HG03565 (cell line): ENCODE measurements at regions not wholly inside any gene's neighbourhood (a gene's known extent, or its start where the extent isn't known, plus 50 kb on each side); places are given as distances from the start of the nearest gene placed in this dataset.

Experiments used
- ATAC-seq: cut with Tn5 transposase; IDR thresholded peaks from one replicate; pipeline ENCODE4 v1.9.1; 2021; ENCODE audit warnings: mild to moderate bottlenecking, moderate library complexity; ENCODE audit not compliant: unreplicated experiment

DNA sequence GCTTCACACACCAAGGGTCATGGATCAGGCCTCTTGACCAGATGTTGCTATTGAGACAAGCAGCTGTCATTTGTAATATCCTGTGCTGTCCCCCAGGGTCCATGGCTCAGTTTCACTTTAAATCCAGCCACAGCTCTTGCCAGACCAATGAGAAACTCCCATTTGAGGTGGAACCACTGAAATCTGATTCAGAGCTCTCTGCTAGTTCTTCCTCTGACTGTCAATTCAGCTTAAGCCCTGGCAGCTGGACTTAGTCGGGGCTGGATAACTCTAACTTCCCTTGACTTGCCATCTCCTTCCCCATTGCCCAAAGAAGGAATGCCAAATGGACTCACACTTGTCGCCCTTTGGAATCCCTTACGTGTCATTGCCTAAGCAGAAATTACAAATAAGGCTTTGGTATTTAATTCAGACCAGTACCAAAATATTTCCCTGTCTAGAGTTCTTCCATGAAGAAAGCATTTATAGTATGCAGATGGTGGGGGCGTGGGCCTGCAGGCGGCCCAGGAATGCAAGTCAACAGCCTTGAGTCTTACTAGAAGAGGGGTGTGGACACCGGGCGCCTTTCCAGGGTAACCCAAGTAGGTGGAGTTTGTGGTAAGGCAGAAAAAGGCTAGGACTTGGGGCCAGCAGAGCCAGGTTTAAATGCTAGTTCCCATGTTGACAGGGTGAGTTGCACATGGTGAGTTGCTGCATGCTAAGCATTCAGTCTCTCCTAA lies 96.9 kb upstream of the TMPO start:
- ATAC-seq, result peak; percentile 63

DNA sequence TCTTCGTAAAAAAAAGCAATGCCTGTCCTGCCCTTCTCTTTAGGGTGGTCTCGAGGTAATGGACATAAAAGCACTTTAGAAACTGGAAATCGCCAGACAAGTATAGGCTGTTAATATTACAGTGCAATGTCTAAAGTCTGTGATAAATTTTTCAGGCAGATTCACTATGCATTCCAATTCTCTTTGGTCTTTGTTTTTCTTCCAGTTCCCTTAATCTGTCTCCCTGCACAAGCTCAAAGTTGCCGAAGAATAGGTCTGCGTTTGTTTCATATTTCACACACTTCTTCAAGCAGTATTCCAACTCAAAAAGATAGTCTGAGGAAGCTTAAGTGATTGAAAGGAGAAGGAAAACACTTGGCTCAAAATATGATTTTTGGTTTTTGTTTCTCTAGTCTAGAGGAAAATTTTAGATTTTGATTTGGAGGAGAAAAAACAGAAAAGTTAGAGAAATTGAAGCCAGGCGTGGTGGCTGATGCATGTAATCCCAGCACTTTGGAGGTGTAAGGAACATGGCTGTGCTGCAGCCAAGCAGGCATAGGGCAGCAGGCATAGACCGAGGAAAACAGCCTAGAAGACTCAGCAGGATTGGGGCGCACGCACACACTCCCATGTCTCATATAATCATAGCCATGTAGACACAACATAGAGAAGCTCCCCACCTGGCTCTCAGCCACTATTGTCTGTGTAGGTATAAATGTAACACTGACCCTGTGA lies 96.2 kb upstream of the TMPO start:
- ATAC-seq, result no peak

GRCh38 chr12:98419795-98420404 lies 95.5 kb upstream of the TMPO start:
- ATAC-seq, result no peak

DNA sequence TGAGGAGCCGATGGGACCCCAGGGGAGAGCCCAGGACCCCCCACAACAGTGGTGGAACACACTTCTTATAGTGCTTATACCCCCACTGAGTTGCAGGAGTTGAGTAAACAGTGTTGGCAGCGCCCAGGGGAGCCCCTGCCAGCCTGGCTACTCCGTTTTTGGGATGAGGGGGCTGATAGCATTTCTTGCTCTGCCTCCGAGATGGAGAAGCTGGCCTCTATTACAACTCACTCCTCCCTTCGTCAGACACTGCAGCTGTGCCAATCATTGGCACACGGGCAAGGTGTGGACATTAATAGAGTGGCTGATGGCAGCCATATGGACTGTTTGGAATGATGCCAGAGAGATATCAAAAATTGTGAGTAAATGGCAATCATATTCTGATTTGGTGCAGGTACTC lies 94.9 kb upstream of the TMPO start:
- no peak for ATAC-seq

DNA sequence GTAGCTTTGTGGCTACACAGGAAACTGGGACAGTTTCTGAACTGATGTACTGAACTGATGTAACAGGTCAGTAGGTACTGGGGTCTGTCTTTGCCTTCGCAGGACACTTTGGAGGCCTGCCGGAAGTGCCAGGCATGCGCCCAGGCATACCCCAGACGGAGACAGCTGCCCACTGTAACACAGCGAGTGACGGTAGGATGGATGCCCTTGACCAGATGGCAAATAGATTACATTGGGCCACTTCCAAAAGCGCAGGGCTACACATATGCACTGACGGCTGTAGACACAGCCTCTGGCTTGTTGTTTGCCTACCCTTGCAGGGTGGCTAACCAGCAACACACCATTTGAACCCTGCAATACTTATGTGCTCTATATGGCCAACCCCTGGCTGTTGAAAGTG lies 94.1 kb upstream of the TMPO start:
- no peak for ATAC-seq

- no peak for ATAC-seq
Measured at GRCh38 chr12:98422359-98422758, 93.0 kb upstream of the TMPO start.

DNA sequence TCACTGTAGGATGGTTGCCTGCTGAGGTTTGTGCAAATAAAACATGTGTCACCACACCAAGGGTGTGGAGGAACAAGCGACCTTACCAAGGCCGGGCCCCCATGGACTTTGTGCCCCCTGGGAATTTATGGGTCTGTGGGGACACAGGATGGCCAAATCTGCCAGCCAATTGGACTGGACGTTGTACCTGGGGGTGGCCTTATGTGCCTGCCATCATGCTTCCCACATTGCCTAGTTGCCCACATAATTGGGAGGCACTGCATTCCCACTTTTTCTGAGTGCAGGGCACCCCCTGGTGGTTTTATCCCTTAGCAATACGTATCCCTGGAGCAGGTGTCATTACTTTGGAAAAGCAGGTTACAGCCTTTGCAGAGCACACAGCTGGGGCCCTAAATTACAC lies 92.6 kb upstream of the TMPO start:
- ATAC-seq, result no peak

- ATAC-seq, result no peak
Measured at GRCh38 chr12:98423963-98424362, 91.4 kb upstream of the TMPO start.

- ATAC-seq, result peak; percentile 91
Measured at GRCh38 chr12:98424726-98425401, 90.5 kb upstream of the TMPO start.

DNA sequence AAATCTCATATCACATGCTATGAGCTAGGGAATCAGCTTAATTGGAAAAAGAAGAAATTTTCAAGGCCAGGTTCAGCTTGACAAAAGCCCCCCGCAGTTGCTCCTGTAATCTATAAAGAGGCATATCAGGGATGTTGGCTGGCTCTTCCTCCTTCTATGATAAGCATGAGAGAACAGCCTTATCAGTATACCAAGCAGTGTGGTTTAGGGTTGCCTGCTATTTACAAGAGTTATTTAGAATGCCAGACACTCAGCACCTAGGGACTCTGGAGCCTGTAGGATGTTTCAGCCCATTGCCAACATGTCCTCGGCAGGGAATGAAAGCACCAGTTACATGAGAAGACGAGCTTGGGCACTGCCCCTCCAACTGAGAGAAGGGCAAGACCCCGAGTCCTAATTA lies 89.5 kb upstream of the TMPO start:
- ATAC-seq, result no peak

GRCh38 chr12:98431089-98431488 lies 84.3 kb upstream of the TMPO start:
- ATAC-seq, result no peak

- no peak for ATAC-seq
Measured at GRCh38 chr12:98437166-98437565, 78.2 kb upstream of the TMPO start.

- ATAC-seq, result no peak
Measured at GRCh38 chr12:98437806-98438595, 77.4 kb upstream of the TMPO start.

DNA sequence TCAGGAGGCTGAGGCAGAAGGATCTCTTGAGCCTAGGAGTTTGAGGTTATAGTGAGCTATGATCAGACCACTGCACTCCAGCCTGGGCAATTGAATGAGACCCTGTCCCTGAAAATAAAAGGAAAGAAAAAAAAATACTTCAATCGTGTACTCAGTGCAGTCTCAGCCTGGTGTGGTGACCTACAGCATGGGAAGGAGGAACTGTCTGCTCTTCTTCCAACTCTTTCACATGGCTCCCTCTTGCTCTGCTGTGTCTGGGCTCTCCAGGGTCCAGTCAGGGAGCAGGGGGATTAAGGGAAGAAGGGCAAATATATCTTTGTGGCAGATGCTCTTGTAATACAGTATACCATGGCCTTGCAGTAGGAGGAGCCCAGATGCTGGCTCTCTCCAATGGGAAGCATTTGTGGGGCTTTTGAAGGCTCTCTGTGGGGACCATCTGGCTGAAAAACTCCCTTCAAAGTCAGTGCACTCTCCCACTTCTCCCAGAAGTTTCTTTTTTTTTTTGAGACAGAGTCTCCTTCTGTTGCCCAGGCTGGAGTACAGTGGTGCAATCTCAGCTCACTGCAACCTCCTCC lies 76.6 kb upstream of the TMPO start:
- ATAC-seq, result no peak

- no peak for ATAC-seq
Measured at GRCh38 chr12:98439471-98439951, 75.9 kb upstream of the TMPO start.

DNA sequence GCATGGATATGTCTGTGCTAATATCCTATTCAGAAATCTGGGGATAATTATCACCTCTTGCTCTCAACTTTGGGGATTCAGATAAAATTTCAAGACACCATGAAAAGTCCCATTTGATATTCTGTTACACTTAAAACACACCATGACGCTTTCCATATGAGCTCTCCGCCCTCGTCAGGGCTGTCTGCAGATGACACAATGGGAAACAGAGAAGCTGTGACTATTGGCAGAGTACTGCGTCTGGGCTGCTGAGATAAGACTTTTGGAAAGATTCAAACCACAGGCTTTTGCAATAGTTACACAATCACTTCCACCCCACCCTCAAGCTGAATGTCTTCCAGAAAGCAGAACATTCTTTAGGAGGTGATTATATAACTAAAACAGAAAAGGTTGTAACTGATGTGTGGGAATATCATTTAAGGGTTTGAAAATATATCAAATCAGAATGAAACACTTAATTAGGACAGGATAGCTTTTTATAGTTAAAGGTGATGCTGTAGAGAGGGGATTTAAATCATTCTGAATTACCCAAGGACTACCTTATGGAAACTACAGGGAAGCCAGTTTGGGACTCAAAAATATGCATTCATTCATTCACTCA lies 75.3 kb upstream of the TMPO start:
- ATAC-seq, result no peak

GRCh38 chr12:98446060-98446459 lies 69.3 kb upstream of the TMPO start:
- ATAC-seq, result no peak

DNA sequence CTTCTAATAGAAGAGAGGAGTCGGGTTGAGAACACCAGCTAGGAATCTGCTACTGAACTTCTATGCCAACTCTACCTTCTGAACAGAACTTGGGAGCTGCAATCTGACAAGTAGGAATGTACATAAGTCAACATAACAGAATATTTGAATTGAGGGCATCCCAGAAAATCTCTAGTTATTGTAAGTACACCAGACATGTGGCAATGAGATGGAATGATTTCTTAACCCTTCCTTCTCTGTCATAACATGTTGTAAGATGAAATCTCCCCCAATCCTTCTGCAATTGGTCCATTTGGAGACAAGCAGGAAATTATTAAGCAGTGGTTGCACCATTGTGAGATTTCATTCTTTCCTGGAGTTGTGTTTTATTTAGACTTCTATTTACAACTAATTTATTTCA lies 68.7 kb upstream of the TMPO start:
- no peak for ATAC-seq

GRCh38 chr12:98449584-98449983 lies 65.8 kb upstream of the TMPO start:
- ATAC-seq, result no peak

DNA sequence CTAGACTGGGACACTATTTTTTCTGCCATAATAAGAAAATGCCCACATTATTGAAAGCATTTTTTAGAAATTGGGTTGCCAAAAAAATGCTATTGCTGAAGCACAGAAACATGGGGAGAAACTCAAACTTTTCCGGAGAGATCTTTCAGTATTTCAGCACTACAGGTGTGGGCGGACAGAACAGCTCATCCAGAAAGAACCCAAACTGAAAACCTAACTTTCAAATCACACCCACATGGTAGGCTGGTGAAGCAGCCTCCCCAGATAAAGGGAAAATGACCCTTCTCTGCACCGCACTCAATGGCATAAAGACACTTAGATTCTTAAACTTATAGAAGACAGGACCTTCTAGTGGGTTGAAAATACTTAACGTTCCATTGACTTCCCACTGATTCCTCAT lies 62.3 kb upstream of the TMPO start:
- no peak for ATAC-seq
